Endothelial cell of umbilical vein (primary cell): ENCODE measurements at regions not wholly inside any gene's neighbourhood (a gene's known extent, or its start where the extent isn't known, plus 50 kb on each side); places are given as distances from the start of the nearest gene placed in this dataset.

Experiments
- CTCF ChIP-seq, 2 donors: IDR thresholded peaks; 1 replicate in 1 of 2; 2 replicates in 1 of 2; pipeline ENCODE4 v1.5.1; 2011; ENCODE audit warnings: low read length in 2 of 2, mild to moderate bottlenecking in 2 of 2, moderate library complexity in 2 of 2, control low read depth in 1 of 2, inconsistent platforms in 1 of 2, low read depth in 1 of 2; ENCODE audit not compliant: insufficient read depth in 1 of 2; ENCODE audit errors: extremely low read depth in 1 of 2
- JUN ChIP-seq: IDR thresholded peaks from 2 replicates; pipeline ENCODE4 v1.6.1; 2011; ENCODE audit warnings: borderline replicate concordance, low read depth; ENCODE audit not compliant: insufficient read length, insufficient read depth
- POLR2A ChIP-seq: IDR thresholded peaks from 2 replicates; pipeline ENCODE4 v1.6.1; 2012; ENCODE audit warnings: low read depth, mild to moderate bottlenecking, control low read depth, low read length

GRCh38 chr1:116310180-116310579 lies 62.9 kb upstream of the ATP1A1 start:
- TF ChIP-seq CTCF (IDR thresholded peaks at IDR 0.05; ENCODE audit: extremely low read depth in 1 of 2, insufficient read depth in 1 of 2, low read depth in 1 of 2, low read length in 2 of 2) (no peak), JUN (no peak), POLR2A (no peak)
